IMR-90 (cell line): ENCODE measurements at regions not wholly inside any gene's neighbourhood (a gene's known extent, or its start where the extent isn't known, plus 50 kb on each side); places are given as distances from the start of the nearest gene placed in this dataset.

Source experiments
- ATAC-seq: fragments of 200-7000 bp; cut with Tn5 transposase; 2 replicates; pipeline ENCODE4 v1.9.1; 2020; ENCODE audit warnings: low read depth, mild to moderate bottlenecking, moderate library complexity
- BruUV-seq: library from RNA; stranded (reverse); fragments of 400-500 nt; replicated peaks from 2 replicates; lab custom pipeline; 2021; lab: Mats Ljungman, UMichigan
- CTCF ChIA-PET: fragments of 300-600 bp; formaldehyde crosslinking; extraction: SDS; loops from one replicate; lab custom pipeline; 2021; ENCODE audit warnings: antibody characterized with exemption; lab: Yijun Ruan, JAX
- POLR2A ChIA-PET: fragments of 300-600 bp; sonication (Branson Sonifier 250); formaldehyde crosslinking; loops from one replicate; lab custom pipeline; 2022; ENCODE audit warnings: antibody characterized with exemption; ENCODE audit not compliant: unreplicated experiment; lab: Charles Lee
- DNase-seq: peaks from one replicate; pipeline ENCODE4 v3.0.0; 2013
- H2AFZ ChIP-seq: replicated peaks from 2 replicates; pipeline ENCODE3; 2013; ENCODE audit warnings: low read length, mild to moderate bottlenecking; ENCODE audit not compliant: poor library complexity
- H2AK5ac ChIP-seq: 2 replicates; pipeline ENCODE4 v1.6.1; 2013; ENCODE audit warnings: low read depth, low read length, inconsistent platforms
- H2AK9ac ChIP-seq: replicated peaks from 2 replicates; pipeline ENCODE3; 2013; ENCODE audit warnings: mild to moderate bottlenecking, low read depth, low read length, moderate library complexity; ENCODE audit not compliant: poor library complexity
- H2BK120ac ChIP-seq: 2 replicates; pipeline ENCODE4 v1.6.1; 2013; ENCODE audit warnings: low read depth, low read length, inconsistent platforms
- H2BK15ac ChIP-seq: 3 replicates; pipeline ENCODE4 v1.6.1; 2013; ENCODE audit warnings: low read depth, low read length, inconsistent platforms
- H2BK20ac ChIP-seq: 2 replicates; pipeline ENCODE4 v1.6.1; 2013; ENCODE audit warnings: low read depth, mild to moderate bottlenecking, inconsistent platforms, low read length, moderate library complexity
- H2BK5ac ChIP-seq: 2 replicates; pipeline ENCODE4 v1.6.1; 2013; ENCODE audit warnings: mild to moderate bottlenecking, low read depth, low read length, inconsistent platforms; ENCODE audit not compliant: poor library complexity, severe bottlenecking
- H3K14ac ChIP-seq: replicated peaks from 2 replicates; pipeline ENCODE4 v1.6.1; 2013; ENCODE audit warnings: low read depth, low read length, inconsistent platforms
- H3K18ac ChIP-seq: 2 replicates; pipeline ENCODE4 v1.6.1; 2013; ENCODE audit warnings: low read depth, low read length, control low read depth
- H3K23ac ChIP-seq: 2 replicates; pipeline ENCODE4 v1.6.1; 2013; ENCODE audit warnings: low read depth, low read length, inconsistent platforms
- H3K27ac ChIP-seq: 2 replicates; pipeline ENCODE4 v1.5.1; 2013; ENCODE audit warnings: mild to moderate bottlenecking, control low read depth, low read length; ENCODE audit not compliant: insufficient read depth
- H3K27me3 ChIP-seq: 2 replicates; pipeline ENCODE4 v1.6.1; 2013; ENCODE audit warnings: low read length; ENCODE audit not compliant: control insufficient read depth, insufficient read depth
- H3K36me3 ChIP-seq: 2 replicates; pipeline ENCODE4 v1.6.1; 2013; ENCODE audit warnings: low read length, mixed read lengths; ENCODE audit not compliant: control insufficient read depth, insufficient read depth
- H3K4ac ChIP-seq: 2 replicates; pipeline ENCODE4 v1.6.1; 2013; ENCODE audit warnings: low read depth, low read length, inconsistent platforms
- H3K4me1 ChIP-seq: 2 replicates; pipeline ENCODE4 v1.6.1; 2013; ENCODE audit warnings: low read length, mixed read lengths; ENCODE audit not compliant: control insufficient read depth, insufficient read depth
- H3K4me2 ChIP-seq: 2 replicates; pipeline ENCODE4 v1.6.1; 2013; ENCODE audit warnings: low read depth, mild to moderate bottlenecking, control low read depth, low read length, moderate library complexity
- H3K4me3 ChIP-seq: 2 replicates; pipeline ENCODE4 v1.5.1; 2013; ENCODE audit warnings: low read depth, mild to moderate bottlenecking, control low read depth, low read length, moderate library complexity; ENCODE audit not compliant: insufficient read depth
- H3K56ac ChIP-seq: 2 replicates; pipeline ENCODE4 v1.6.1; 2013; ENCODE audit warnings: low read length, inconsistent platforms; ENCODE audit not compliant: insufficient read depth; ENCODE audit errors: extremely low read depth
- H3K79me1 ChIP-seq, 2 experiments: 2 replicates each; pipeline ENCODE4 v1.6.1; 2013; ENCODE audit warnings: low read length in 2 of 2, inconsistent platforms in 1 of 2, low read depth in 1 of 2
- H3K9ac ChIP-seq: 2 replicates; pipeline ENCODE4 v1.6.1; 2013; ENCODE audit warnings: low read depth, low read length, control low read depth
- H3K9me1 ChIP-seq: 2 replicates; pipeline ENCODE4 v1.6.1; 2013; ENCODE audit warnings: low read length, inconsistent platforms; ENCODE audit not compliant: insufficient read depth
- H3K9me3 ChIP-seq: 2 replicates; pipeline ENCODE4 v1.6.1; 2013; ENCODE audit warnings: low read length; ENCODE audit not compliant: control insufficient read depth, insufficient read depth
- H4K20me1 ChIP-seq: 2 replicates; pipeline ENCODE4 v1.6.1; 2013; ENCODE audit warnings: low read length, inconsistent platforms; ENCODE audit not compliant: insufficient read depth
- H4K5ac ChIP-seq: 2 replicates; pipeline ENCODE4 v1.6.1; 2013; ENCODE audit warnings: mild to moderate bottlenecking, low read depth, low read length, control low read depth
- H4K8ac ChIP-seq, 2 experiments: 2 replicates each; pipeline ENCODE4 v1.6.1; 2013; ENCODE audit warnings: low read depth in 2 of 2, low read length in 2 of 2, control low read depth in 1 of 2, inconsistent platforms in 1 of 2
- H4K91ac ChIP-seq: 2 replicates; pipeline ENCODE4 v1.6.1; 2013; ENCODE audit warnings: low read depth, low read length, inconsistent platforms; ENCODE audit not compliant: insufficient read depth
- FOS ChIP-seq: fragments of 150-350 bp; IDR thresholded peaks from 2 replicates; pipeline ENCODE4 v1.6.1; 2016; ENCODE audit warnings: low read depth, low read length
- RFX5 ChIP-seq: IDR thresholded peaks from 2 replicates; pipeline ENCODE4 v1.8.0; 2012; ENCODE audit warnings: low read depth, mild to moderate bottlenecking, low read length, moderate library complexity
- USF2 ChIP-seq: fragments of 150-350 bp; IDR thresholded peaks from 2 replicates; pipeline ENCODE4 v1.6.1; 2017; ENCODE audit warnings: mild to moderate bottlenecking, antibody characterized with exemption, low read length, low read depth
- WGBS, 2 experiments: methylation state at CpG; one replicate each; pipeline versions ENCODE4 v1.1.5 to v1.1.7; 2013; ENCODE audit warnings: missing lambda C conversion rate in 2 of 2; ENCODE audit not compliant: insufficient read length in 1 of 2; ENCODE audit errors: extremely low coverage in 2 of 2; 5-methylcytosine and 5-hydroxymethylcytosine counted together
- dilution Hi-C: fragments of 300-500 bp; cut with HindIII; formaldehyde crosslinking; loops from one replicate; pipeline ENCODE4 v1.14.3; 2018; ENCODE audit warnings: low sequenced_read_pairs; ENCODE audit not compliant: unreplicated experiment
- in situ Hi-C: fragments of 300-500 bp; cut with MboI; formaldehyde crosslinking; loops from 3 replicates; pipeline ENCODE4 v1.14.3; 2019; ENCODE audit warnings: low sequenced_read_pairs, inconsistent platforms, mixed read lengths
- intact Hi-C: fragments of 100-400 bp; cut with micrococcal nuclease; formaldehyde crosslinking; loops from 2 replicates; pipeline ENCODE4 v1.10.0; 2022

GRCh38 chr3:125670945-125671344 lies 75.6 kb upstream of the OSBPL11 start:
- dilution Hi-C loops (no loop called here), in situ Hi-C loops (no loop called here), intact Hi-C loops (no loop called here)
- no CpG with 5 or more reads among the region's 4 CpGs for WGBS, 2 experiments
- Histone ChIP-seq H3K4me2 (no peak overlapping the region), H2BK120ac (no peak overlapping the region), H2BK15ac (no peak overlapping the region), H2BK5ac (no peak overlapping the region), H3K4me1 (no peaks in the 10 kb centered on the region), H4K5ac (no peak overlapping the region), H3K9ac (no peak overlapping the region), H3K27me3 (peaks cover 4% of the 10 kb centered on the region), H4K20me1 (no peaks in the 10 kb centered on the region), H3K79me1 (no peaks in the 10 kb centered on the region), H3K36me3 (no peaks in the 10 kb centered on the region), H3K9me3 (no peaks in the 10 kb centered on the region), H3K9me1 (no peaks in the 10 kb centered on the region), H2AFZ (no peak overlapping the region), H2BK20ac (no peak overlapping the region), H3K4me3 (no peak overlapping the region), H3K18ac (no peak overlapping the region), H3K27ac (no peak overlapping the region), H3K56ac (no peak overlapping the region), H4K91ac (no peak overlapping the region), H4K8ac (no peak overlapping the region), H3K4ac (no peak overlapping the region), H3K14ac (no peak overlapping the region), H2AK5ac (no peak overlapping the region), H2AK9ac (no peak overlapping the region), H3K23ac (no peak overlapping the region)
- no TSS peak for BruUV-seq
- POLR2A ChIA-PET = no interaction called here
- DNase-seq = no peak
- CTCF ChIA-PET = no interaction called here
- ATAC-seq = no peak
- no peak for TF ChIP-seq FOS
- TF ChIP-seq USF2 = no peak
- TF ChIP-seq RFX5 = no peak
